WTC11 (cell line): ENCODE measurements at regions not wholly inside any gene's neighbourhood (a gene's known extent, or its start where the extent isn't known, plus 50 kb on each side); places are given as distances from the start of the nearest gene placed in this dataset.

Experiments
- ATAC-seq: fragments of 200-7000 bp; cut with Tn5 transposase; 2 replicates; pipeline ENCODE4 v1.10.0; 2021; ENCODE audit warnings: mild to moderate bottlenecking, moderate library complexity
- CTCF ChIA-PET: fragments of 300-600 bp; sonication (Branson Sonifier 250); formaldehyde crosslinking; loops from one replicate; lab custom pipeline; 2021; ENCODE audit warnings: antibody characterized with exemption; lab: Charles Lee
- POLR2A ChIA-PET: fragments of 350-600 bp; sonication (Branson Sonifier 250); formaldehyde crosslinking; loops from one replicate; lab custom pipeline; 2021; ENCODE audit warnings: antibody characterized with exemption; lab: Charles Lee
- DNase-seq: peaks from one replicate; pipeline ENCODE4 v3.0.0; 2021; ENCODE audit warnings: low spot score
- H3K27ac Mint-ChIP-seq: 2 replicates; pipeline ENCODE4 v1.8.0; 2021; ENCODE audit warnings: mixed read lengths
- H3K27me3 Mint-ChIP-seq: 2 replicates; pipeline ENCODE4 v1.8.0; 2021; ENCODE audit warnings: low read depth, mild to moderate bottlenecking, moderate library complexity, mixed read lengths
- H3K36me3 Mint-ChIP-seq: 2 replicates; pipeline ENCODE4 v1.8.0; 2021; ENCODE audit warnings: mixed read lengths
- H3K4me1 Mint-ChIP-seq: 2 replicates; pipeline ENCODE4 v1.8.0; 2022; ENCODE audit warnings: mixed read lengths
- H3K4me3 Mint-ChIP-seq: 2 replicates; pipeline ENCODE4 v1.8.0; 2021; ENCODE audit warnings: mild to moderate bottlenecking, moderate library complexity, mixed read lengths
- H3K9me3 Mint-ChIP-seq: 2 replicates; pipeline ENCODE4 v1.8.0; 2021; ENCODE audit warnings: mixed read lengths
- CREB1 ChIP-seq: sonication (generic); formaldehyde crosslinking; IDR thresholded peaks from 2 replicates; pipeline ENCODE4 v1.8.0; 2023; ENCODE audit warnings: mild to moderate bottlenecking, missing genetic modification reagents
- ETV6 ChIP-seq: sonication (generic); formaldehyde crosslinking; IDR thresholded peaks from 2 replicates; pipeline ENCODE4 v1.8.1; 2022; ENCODE audit warnings: mild to moderate bottlenecking, missing genetic modification reagents
- FOXK1 ChIP-seq: sonication (generic); formaldehyde crosslinking; IDR thresholded peaks from 2 replicates; pipeline ENCODE4 v1.8.0; 2022; ENCODE audit warnings: mild to moderate bottlenecking, moderate library complexity, missing genetic modification reagents
- GTF2I ChIP-seq: fragments of 250-450 bp; sonication (Bioruptor Pico); conservative IDR thresholded peaks from 2 replicates; pipeline ENCODE4 v1.4.0; 2021; ENCODE audit warnings: mild to moderate bottlenecking
- JUN ChIP-seq: sonication (generic); formaldehyde crosslinking; IDR thresholded peaks from 2 replicates; pipeline ENCODE4 v1.8.0; 2023; ENCODE audit warnings: mild to moderate bottlenecking, missing genetic modification reagents
- NFATC4 ChIP-seq: fragments of 250-450 bp; sonication (Bioruptor Pico); IDR thresholded peaks from 2 replicates; pipeline ENCODE4 v1.9.0; 2021; ENCODE audit warnings: mild to moderate bottlenecking
- NFE2L1 ChIP-seq: sonication (generic); formaldehyde crosslinking; IDR thresholded peaks from 2 replicates; pipeline ENCODE4 v1.8.1; 2023; ENCODE audit warnings: missing genetic modification reagents
- PRRX2 ChIP-seq: fragments of 250-450 bp; sonication (Bioruptor Pico); IDR thresholded peaks from 2 replicates; pipeline ENCODE4 v1.8.0; 2021; ENCODE audit warnings: mild to moderate bottlenecking
- SOX15 ChIP-seq: fragments of 250-450 bp; sonication (Bioruptor Pico); IDR thresholded peaks from 2 replicates; pipeline ENCODE4 v1.9.0; 2021; ENCODE audit warnings: mild to moderate bottlenecking
- SP1 ChIP-seq: sonication (generic); formaldehyde crosslinking; conservative IDR thresholded peaks from 2 replicates; pipeline ENCODE4 v1.8.1; 2022; ENCODE audit warnings: missing genetic modification reagents
- TEAD4 ChIP-seq: sonication (generic); formaldehyde crosslinking; IDR thresholded peaks from 2 replicates; pipeline ENCODE4 v1.8.0; 2022; ENCODE audit warnings: mild to moderate bottlenecking, missing genetic modification reagents
- ZNF219 ChIP-seq: sonication (generic); formaldehyde crosslinking; IDR thresholded peaks from 2 replicates; pipeline ENCODE4 v1.8.0; 2023; ENCODE audit warnings: missing genetic modification reagents, mild to moderate bottlenecking, borderline replicate concordance
- ZNF263 ChIP-seq: sonication (generic); formaldehyde crosslinking; IDR thresholded peaks from 2 replicates; pipeline ENCODE4 v1.8.1; 2022; ENCODE audit warnings: low read depth, mild to moderate bottlenecking, moderate library complexity, missing genetic modification reagents
- ZNF396 ChIP-seq: fragments of 250-450 bp; sonication (Bioruptor Pico); IDR thresholded peaks from 2 replicates; pipeline ENCODE4 v1.8.0; 2021; ENCODE audit warnings: mild to moderate bottlenecking, moderate library complexity, borderline replicate concordance
- TF ChIP-seq, protein P1 (sequence below): sonication (generic); formaldehyde crosslinking; IDR thresholded peaks from 2 replicates; pipeline ENCODE4 v1.8.0; 2022; ENCODE audit warnings: mild to moderate bottlenecking, missing genetic modification reagents
- TF ChIP-seq, protein P2 (sequence below): sonication (generic); formaldehyde crosslinking; IDR thresholded peaks from 2 replicates; pipeline ENCODE4 v1.8.1; 2022; ENCODE audit warnings: low read depth, mild to moderate bottlenecking, moderate library complexity, missing genetic modification reagents, borderline replicate concordance
- TF ChIP-seq, protein P3 (sequence below): sonication (generic); formaldehyde crosslinking; IDR thresholded peaks from 2 replicates; pipeline ENCODE4 v1.8.1; 2022; ENCODE audit warnings: low read depth, missing genetic modification reagents, borderline replicate concordance
- TF ChIP-seq, protein P4 (sequence below): fragments of 250-450 bp; sonication (Bioruptor Pico); conservative IDR thresholded peaks from 2 replicates; pipeline ENCODE4 v1.9.0; 2021; ENCODE audit warnings: mild to moderate bottlenecking
- TF ChIP-seq, protein P5 (sequence below): sonication (generic); formaldehyde crosslinking; IDR thresholded peaks from 2 replicates; pipeline ENCODE4 v1.8.1; 2022; ENCODE audit warnings: mild to moderate bottlenecking, missing genetic modification reagents, moderate library complexity, borderline replicate concordance
- TF ChIP-seq, protein P6 (sequence below): fragments of 250-450 bp; sonication (Bioruptor Pico); IDR thresholded peaks from 2 replicates; pipeline ENCODE4 v1.8.0; 2021; ENCODE audit warnings: mild to moderate bottlenecking
- TF ChIP-seq, protein P7 (sequence below): sonication (generic); formaldehyde crosslinking; IDR thresholded peaks from 2 replicates; pipeline ENCODE4 v1.8.1; 2023; ENCODE audit warnings: mild to moderate bottlenecking, missing genetic modification reagents, moderate library complexity
- TF ChIP-seq, protein P8 (sequence below): sonication (generic); formaldehyde crosslinking; IDR thresholded peaks from 2 replicates; pipeline ENCODE4 v1.8.0; 2022; ENCODE audit warnings: mild to moderate bottlenecking, missing genetic modification reagents
- TF ChIP-seq, protein P9 (sequence below): sonication (generic); formaldehyde crosslinking; IDR thresholded peaks from 2 replicates; pipeline ENCODE4 v1.8.1; 2022; ENCODE audit warnings: missing genetic modification reagents, borderline replicate concordance

DNA sequence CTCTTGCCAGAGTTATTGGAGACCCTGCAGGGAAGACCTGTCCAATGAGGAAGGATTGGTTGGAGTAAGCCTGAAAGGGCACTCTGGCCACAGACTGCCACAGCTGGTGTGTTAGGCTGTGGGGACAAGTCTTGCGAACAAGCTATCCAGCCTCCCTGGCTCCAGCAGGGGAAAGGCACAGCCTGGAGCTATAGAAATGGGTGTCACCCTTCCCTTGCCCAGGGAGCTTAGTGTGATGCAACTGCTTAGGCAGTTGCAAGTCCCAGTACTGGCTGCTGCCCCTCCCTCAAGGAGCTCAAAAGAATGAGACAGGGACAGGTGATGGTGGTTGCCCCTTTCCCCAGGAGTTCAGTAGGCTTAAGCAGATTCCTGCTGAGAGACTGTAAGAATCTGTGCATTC is 165.7 kb upstream of the CT83 start:
- H3K4me1 Mint-ChIP-seq: no peaks in the 10 kb centered on the region
- no peaks in the 10 kb centered on the region for H3K36me3 Mint-ChIP-seq
- H3K4me3 Mint-ChIP-seq: no peak overlapping the region
- no peak for ATAC-seq
- H3K27me3 Mint-ChIP-seq: no peaks in the 10 kb centered on the region
- ChIA-PET CTCF (no interaction called here), POLR2A (no interaction called here)
- TF ChIP-seq, protein P1, sequence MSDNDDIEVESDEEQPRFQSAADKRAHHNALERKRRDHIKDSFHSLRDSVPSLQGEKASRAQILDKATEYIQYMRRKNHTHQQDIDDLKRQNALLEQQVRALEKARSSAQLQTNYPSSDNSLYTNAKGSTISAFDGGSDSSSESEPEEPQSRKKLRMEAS: no peak
- TF ChIP-seq TEAD4 (CRISPR knock-in tag): no peak
- no peak for TF ChIP-seq SP1 (CRISPR knock-in tag)
- TF ChIP-seq, protein P2, sequence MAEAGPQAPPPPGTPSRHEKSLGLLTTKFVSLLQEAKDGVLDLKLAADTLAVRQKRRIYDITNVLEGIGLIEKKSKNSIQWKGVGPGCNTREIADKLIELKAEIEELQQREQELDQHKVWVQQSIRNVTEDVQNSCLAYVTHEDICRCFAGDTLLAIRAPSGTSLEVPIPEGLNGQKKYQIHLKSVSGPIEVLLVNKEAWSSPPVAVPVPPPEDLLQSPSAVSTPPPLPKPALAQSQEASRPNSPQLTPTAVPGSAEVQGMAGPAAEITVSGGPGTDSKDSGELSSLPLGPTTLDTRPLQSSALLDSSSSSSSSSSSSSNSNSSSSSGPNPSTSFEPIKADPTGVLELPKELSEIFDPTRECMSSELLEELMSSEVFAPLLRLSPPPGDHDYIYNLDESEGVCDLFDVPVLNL (CRISPR knock-in tag): no peak
- TF ChIP-seq GTF2I (CRISPR knock-in tag): no peak
- TF ChIP-seq NFATC4 (CRISPR knock-in tag): no peak
- TF ChIP-seq, protein P3, sequence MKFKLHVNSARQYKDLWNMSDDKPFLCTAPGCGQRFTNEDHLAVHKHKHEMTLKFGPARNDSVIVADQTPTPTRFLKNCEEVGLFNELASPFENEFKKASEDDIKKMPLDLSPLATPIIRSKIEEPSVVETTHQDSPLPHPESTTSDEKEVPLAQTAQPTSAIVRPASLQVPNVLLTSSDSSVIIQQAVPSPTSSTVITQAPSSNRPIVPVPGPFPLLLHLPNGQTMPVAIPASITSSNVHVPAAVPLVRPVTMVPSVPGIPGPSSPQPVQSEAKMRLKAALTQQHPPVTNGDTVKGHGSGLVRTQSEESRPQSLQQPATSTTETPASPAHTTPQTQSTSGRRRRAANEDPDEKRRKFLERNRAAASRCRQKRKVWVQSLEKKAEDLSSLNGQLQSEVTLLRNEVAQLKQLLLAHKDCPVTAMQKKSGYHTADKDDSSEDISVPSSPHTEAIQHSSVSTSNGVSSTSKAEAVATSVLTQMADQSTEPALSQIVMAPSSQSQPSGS (CRISPR knock-in tag): no peak
- no peak for TF ChIP-seq ZNF219
- TF ChIP-seq ZNF263 (CRISPR knock-in tag): no peak
- no peak for TF ChIP-seq SOX15 (CRISPR knock-in tag)
- TF ChIP-seq JUN (CRISPR knock-in tag): no peak
- TF ChIP-seq, protein P4, sequence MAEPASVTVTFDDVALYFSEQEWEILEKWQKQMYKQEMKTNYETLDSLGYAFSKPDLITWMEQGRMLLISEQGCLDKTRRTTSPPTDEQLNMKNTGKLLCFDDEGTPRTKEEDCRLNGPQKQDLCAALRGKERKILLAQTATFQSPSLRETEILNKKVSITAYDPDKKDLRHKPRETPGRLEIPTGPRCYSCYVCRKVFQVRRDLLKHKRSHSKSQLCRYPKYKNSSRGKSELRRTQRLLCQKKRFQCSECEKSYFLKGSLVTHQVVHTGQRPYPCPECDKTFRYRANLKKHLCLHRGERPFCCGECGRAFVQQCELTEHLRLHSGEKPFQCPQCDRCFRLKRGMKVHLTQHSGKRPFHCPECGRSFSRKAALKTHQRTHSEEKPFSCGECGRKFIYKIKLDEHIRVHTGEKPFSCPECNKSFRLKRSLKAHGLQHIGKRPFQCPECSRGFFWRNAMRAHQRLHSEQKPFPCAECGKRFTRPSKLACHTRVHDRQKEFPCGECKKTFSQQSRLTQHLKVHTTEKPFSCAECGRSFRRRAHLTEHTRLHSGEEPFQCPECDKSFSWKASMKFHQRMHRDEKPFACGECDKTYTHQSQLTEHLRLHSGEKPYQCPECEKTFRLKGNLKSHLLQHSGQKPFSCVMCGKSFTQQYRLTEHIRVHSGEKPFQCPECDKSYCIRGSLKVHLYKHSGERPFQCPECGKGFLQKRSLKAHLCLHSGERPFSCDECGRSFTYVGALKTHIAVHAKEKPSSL (CRISPR knock-in tag): no peak
- peaks cover 6% of the 10 kb centered on the region for H3K9me3 Mint-ChIP-seq
- H3K27ac Mint-ChIP-seq: no peak overlapping the region
- DNase-seq: no peak

DNA sequence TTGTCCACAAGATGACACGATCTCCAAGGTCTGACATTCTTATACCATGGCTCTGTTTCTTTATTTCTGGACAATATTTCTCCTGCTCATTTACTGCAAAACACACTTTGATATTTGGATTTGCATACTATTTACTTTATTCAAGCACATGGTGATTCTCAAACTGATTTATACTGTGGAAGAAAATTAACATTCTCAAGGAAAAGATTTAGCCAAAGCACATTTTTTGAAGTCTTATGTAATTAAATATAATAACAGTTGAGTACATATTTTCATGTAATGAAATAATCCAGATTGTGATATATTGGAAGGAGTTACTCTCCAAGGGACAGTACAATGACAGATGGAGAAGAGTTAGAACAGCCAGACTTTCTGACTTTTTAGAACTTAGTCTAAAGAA is 155.8 kb upstream of the CT83 start:
- no peak for ATAC-seq
- Mint-ChIP-seq H3K27me3 (no peaks in the 10 kb centered on the region), H3K27ac (no peak overlapping the region), H3K4me1 (no peaks in the 10 kb centered on the region), H3K4me3 (no peak overlapping the region), H3K36me3 (no peaks in the 10 kb centered on the region), H3K9me3 (no peaks in the 10 kb centered on the region)
- POLR2A ChIA-PET: no interaction called here
- no peak for DNase-seq
- CTCF ChIA-PET: no interaction called here
- no peak for TF ChIP-seq CREB1 (CRISPR knock-in tag)
- TF ChIP-seq FOXK1 (CRISPR knock-in tag): no peak
- TF ChIP-seq NFE2L1 (CRISPR knock-in tag): no peak
- TF ChIP-seq, protein P2 (CRISPR knock-in tag): no peak
- TF ChIP-seq, protein P5, sequence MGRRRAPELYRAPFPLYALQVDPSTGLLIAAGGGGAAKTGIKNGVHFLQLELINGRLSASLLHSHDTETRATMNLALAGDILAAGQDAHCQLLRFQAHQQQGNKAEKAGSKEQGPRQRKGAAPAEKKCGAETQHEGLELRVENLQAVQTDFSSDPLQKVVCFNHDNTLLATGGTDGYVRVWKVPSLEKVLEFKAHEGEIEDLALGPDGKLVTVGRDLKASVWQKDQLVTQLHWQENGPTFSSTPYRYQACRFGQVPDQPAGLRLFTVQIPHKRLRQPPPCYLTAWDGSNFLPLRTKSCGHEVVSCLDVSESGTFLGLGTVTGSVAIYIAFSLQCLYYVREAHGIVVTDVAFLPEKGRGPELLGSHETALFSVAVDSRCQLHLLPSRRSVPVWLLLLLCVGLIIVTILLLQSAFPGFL (CRISPR knock-in tag): no peak
- TF ChIP-seq, protein P6, sequence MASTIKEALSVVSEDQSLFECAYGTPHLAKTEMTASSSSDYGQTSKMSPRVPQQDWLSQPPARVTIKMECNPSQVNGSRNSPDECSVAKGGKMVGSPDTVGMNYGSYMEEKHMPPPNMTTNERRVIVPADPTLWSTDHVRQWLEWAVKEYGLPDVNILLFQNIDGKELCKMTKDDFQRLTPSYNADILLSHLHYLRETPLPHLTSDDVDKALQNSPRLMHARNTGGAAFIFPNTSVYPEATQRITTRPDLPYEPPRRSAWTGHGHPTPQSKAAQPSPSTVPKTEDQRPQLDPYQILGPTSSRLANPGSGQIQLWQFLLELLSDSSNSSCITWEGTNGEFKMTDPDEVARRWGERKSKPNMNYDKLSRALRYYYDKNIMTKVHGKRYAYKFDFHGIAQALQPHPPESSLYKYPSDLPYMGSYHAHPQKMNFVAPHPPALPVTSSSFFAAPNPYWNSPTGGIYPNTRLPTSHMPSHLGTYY: no peak
- no peak for TF ChIP-seq ETV6 (CRISPR knock-in tag)
- TF ChIP-seq, protein P7, sequence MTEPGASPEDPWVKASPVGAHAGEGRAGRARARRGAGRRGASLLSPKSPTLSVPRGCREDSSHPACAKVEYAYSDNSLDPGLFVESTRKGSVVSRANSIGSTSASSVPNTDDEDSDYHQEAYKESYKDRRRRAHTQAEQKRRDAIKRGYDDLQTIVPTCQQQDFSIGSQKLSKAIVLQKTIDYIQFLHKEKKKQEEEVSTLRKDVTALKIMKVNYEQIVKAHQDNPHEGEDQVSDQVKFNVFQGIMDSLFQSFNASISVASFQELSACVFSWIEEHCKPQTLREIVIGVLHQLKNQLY (CRISPR knock-in tag): no peak
- TF ChIP-seq, protein P8, sequence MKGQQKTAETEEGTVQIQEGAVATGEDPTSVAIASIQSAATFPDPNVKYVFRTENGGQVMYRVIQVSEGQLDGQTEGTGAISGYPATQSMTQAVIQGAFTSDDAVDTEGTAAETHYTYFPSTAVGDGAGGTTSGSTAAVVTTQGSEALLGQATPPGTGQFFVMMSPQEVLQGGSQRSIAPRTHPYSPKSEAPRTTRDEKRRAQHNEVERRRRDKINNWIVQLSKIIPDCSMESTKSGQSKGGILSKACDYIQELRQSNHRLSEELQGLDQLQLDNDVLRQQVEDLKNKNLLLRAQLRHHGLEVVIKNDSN (CRISPR knock-in tag): no peak
- TF ChIP-seq PRRX2 (CRISPR knock-in tag): no peak
- TF ChIP-seq, protein P9, sequence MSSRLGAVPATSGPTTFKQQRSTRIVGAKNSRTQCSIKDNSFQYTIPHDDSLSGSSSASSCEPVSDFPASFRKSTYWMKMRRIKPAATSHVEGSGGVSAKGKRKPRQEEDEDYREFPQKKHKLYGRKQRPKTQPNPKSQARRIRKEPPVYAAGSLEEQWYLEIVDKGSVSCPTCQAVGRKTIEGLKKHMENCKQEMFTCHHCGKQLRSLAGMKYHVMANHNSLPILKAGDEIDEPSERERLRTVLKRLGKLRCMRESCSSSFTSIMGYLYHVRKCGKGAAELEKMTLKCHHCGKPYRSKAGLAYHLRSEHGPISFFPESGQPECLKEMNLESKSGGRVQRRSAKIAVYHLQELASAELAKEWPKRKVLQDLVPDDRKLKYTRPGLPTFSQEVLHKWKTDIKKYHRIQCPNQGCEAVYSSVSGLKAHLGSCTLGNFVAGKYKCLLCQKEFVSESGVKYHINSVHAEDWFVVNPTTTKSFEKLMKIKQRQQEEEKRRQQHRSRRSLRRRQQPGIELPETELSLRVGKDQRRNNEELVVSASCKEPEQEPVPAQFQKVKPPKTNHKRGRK (CRISPR knock-in tag): no peak
- TF ChIP-seq ZNF396 (CRISPR knock-in tag): no peak
